Endothelial cell of umbilical vein (primary cell): ENCODE measurements at regions not wholly inside any gene's neighbourhood (a gene's known extent, or its start where the extent isn't known, plus 50 kb on each side); places are given as distances from the start of the nearest gene placed in this dataset.

ENCODE experiments used
- BruUV-seq: library from RNA; stranded (reverse); fragments of 400-500 nt; replicated peaks from 2 replicates; lab custom pipeline; 2021; lab: Mats Ljungman, UMichigan
- CTCF ChIA-PET: fragments of 300-600, 350-600 bp; sonication (Branson Sonifier 250); formaldehyde crosslinking; loops from one replicate; lab custom pipeline; 2021; ENCODE audit warnings: antibody characterized with exemption, inconsistent platforms; lab: Charles Lee
- POLR2A ChIA-PET: fragments of 300-600, 350-600 bp; sonication (Branson Sonifier 250); formaldehyde crosslinking; loops from one replicate; lab custom pipeline; 2021; ENCODE audit warnings: antibody characterized with exemption, inconsistent platforms; lab: Charles Lee
- DNase-seq: peaks from one replicate; pipeline ENCODE4 v3.0.0-alpha.2; 2011; ENCODE audit warnings: low read depth, low spot score
- FAIRE-seq: peaks from 2 replicates; lab custom pipeline; 2011; peaks lifted over from hg19 to GRCh38; lab: Jason Lieb, UNC
- H2AFZ ChIP-seq: 2 replicates; pipeline ENCODE4 v1.6.0; 2012; ENCODE audit warnings: low read depth, low read length, control low read depth, inconsistent platforms
- H3K27ac ChIP-seq: 2 replicates; pipeline ENCODE4 v1.5.1; 2011; ENCODE audit warnings: low read depth, mild to moderate bottlenecking, control low read depth, low read length, moderate library complexity; ENCODE audit not compliant: insufficient read depth
- H3K27me3 ChIP-seq, 2 experiments: 2 replicates each; pipeline versions ENCODE4 v1.6.0 to v1.6.1; 2011; ENCODE audit warnings: low read length in 2 of 2, mixed read lengths in 1 of 2; ENCODE audit not compliant: control insufficient read depth in 2 of 2, insufficient read depth in 2 of 2
- H3K36me3 ChIP-seq, 2 experiments: 2 replicates in 1 of 2; 3 replicates in 1 of 2; pipeline ENCODE4 v1.5.1; 2011; ENCODE audit warnings: low read length in 2 of 2, mild to moderate bottlenecking in 1 of 2, moderate library complexity in 1 of 2; ENCODE audit not compliant: control insufficient read depth in 2 of 2, insufficient read depth in 2 of 2; ENCODE audit errors: extremely low read depth in 1 of 2
- H3K4me1 ChIP-seq: 3 replicates; pipeline ENCODE4 v1.5.1; 2011; ENCODE audit warnings: mild to moderate bottlenecking, low read length; ENCODE audit not compliant: control insufficient read depth, insufficient read depth; ENCODE audit errors: extremely low read depth
- H3K4me2 ChIP-seq: 2 replicates; pipeline ENCODE4 v1.6.1; 2011; ENCODE audit warnings: low read length, control low read depth, mixed read lengths; ENCODE audit not compliant: insufficient read depth
- H3K4me3 ChIP-seq, 3 experiments: fragments of 200-600 bp in 1 of 3; sonication (generic), shearing (Covaris generic) in 1 of 3; replicated peaks in 1 of 3; 2 replicates each; pipeline ENCODE4 v1.5.1; 2011 to 2016; ENCODE audit warnings: control low read depth in 3 of 3, low read length in 3 of 3, mild to moderate bottlenecking in 2 of 3, inconsistent platforms in 1 of 3, low read depth in 1 of 3, moderate library complexity in 1 of 3; ENCODE audit not compliant: insufficient read depth in 1 of 3
- H3K79me2 ChIP-seq: 2 replicates; pipeline ENCODE4 v1.6.0; 2012; ENCODE audit warnings: low read length, inconsistent platforms; ENCODE audit not compliant: control insufficient read depth, insufficient read depth
- H3K9ac ChIP-seq: replicated peaks from 2 replicates; pipeline ENCODE3; 2011; ENCODE audit warnings: low read length, control low read depth; ENCODE audit not compliant: insufficient read depth; ENCODE audit errors: extremely low read depth
- H3K9me1 ChIP-seq: replicated peaks from 3 replicates; pipeline ENCODE4 v1.6.0; 2011; ENCODE audit warnings: mild to moderate bottlenecking, low read length; ENCODE audit not compliant: control insufficient read depth, insufficient read depth; ENCODE audit errors: extremely low read depth
- H3K9me3 ChIP-seq: replicated peaks from 2 replicates; pipeline ENCODE4 v1.5.1; 2012; ENCODE audit warnings: low read length, inconsistent platforms; ENCODE audit not compliant: control insufficient read depth, insufficient read depth
- H4K20me1 ChIP-seq: replicated peaks from 2 replicates; pipeline ENCODE3; 2011; ENCODE audit warnings: mild to moderate bottlenecking, low read length; ENCODE audit not compliant: control insufficient read depth, insufficient read depth; ENCODE audit errors: extremely low read depth
- CTCF ChIP-seq, 2 donors: IDR thresholded peaks; 1 replicate in 1 of 2; 2 replicates in 1 of 2; pipeline ENCODE4 v1.5.1; 2011; ENCODE audit warnings: low read length in 2 of 2, mild to moderate bottlenecking in 2 of 2, moderate library complexity in 2 of 2, control low read depth in 1 of 2, inconsistent platforms in 1 of 2, low read depth in 1 of 2; ENCODE audit not compliant: insufficient read depth in 1 of 2; ENCODE audit errors: extremely low read depth in 1 of 2
- EZH2 ChIP-seq: IDR thresholded peaks from 2 replicates; pipeline ENCODE4 v1.6.1; 2012; ENCODE audit warnings: borderline replicate concordance, low read depth, mild to moderate bottlenecking, moderate library complexity, low read length, inconsistent platforms; ENCODE audit not compliant: severe bottlenecking
- FOS ChIP-seq: IDR thresholded peaks from 2 replicates; pipeline ENCODE4 v1.6.1; 2011; ENCODE audit warnings: mild to moderate bottlenecking, low read length, moderate library complexity, borderline replicate concordance; ENCODE audit not compliant: insufficient read depth
- GATA2 ChIP-seq: IDR thresholded peaks from 2 replicates; pipeline ENCODE4 v1.7.0; 2011; ENCODE audit warnings: low read depth, mild to moderate bottlenecking, moderate library complexity, mixed read lengths, low read length; ENCODE audit not compliant: insufficient read length, insufficient read depth
- JUN ChIP-seq: IDR thresholded peaks from 2 replicates; pipeline ENCODE4 v1.6.1; 2011; ENCODE audit warnings: borderline replicate concordance, low read depth; ENCODE audit not compliant: insufficient read length, insufficient read depth
- MAX ChIP-seq: IDR thresholded peaks from 2 replicates; pipeline ENCODE4 v1.6.1; 2011; ENCODE audit not compliant: insufficient read depth, insufficient read length
- MYC ChIP-seq: IDR thresholded peaks from one replicate; pipeline ENCODE4 v1.6.1; 2011; ENCODE audit warnings: mild to moderate bottlenecking, low read depth, low read length
- POLR2A ChIP-seq: IDR thresholded peaks from 2 replicates; pipeline ENCODE4 v1.6.1; 2012; ENCODE audit warnings: low read depth, mild to moderate bottlenecking, control low read depth, low read length
- POLR2AphosphoS5 ChIP-seq: IDR thresholded peaks from 2 replicates; pipeline ENCODE4 v1.6.1; 2012; ENCODE audit warnings: low read depth, mild to moderate bottlenecking, control low read depth, low read length, moderate library complexity; ENCODE audit not compliant: insufficient read depth
- dilution Hi-C: fragments of 300-500 bp; cut with MboI; formaldehyde crosslinking; loops from one replicate; pipeline ENCODE4 v1.15.0; 2019; ENCODE audit warnings: low sequenced_read_pairs; ENCODE audit not compliant: extremely low pct_ligation_motif_present
- intact Hi-C: fragments of 100-400 bp; cut with micrococcal nuclease; formaldehyde crosslinking; loops from one replicate; pipeline ENCODE4 v1.10.0; 2022

GRCh38 chr18:30486856-30487255 lies 555.7 kb downstream of the DSC3 start:
- no peak overlapping the region for H3K4me3 ChIP-seq
- POLR2A ChIA-PET: no interaction called here
- no peaks in the 10 kb centered on the region for H3K27me3 ChIP-seq
- no peak overlapping the region for H3K9ac ChIP-seq
- TF ChIP-seq CTCF (IDR thresholded peaks at IDR 0.05; ENCODE audit: extremely low read depth in 1 of 2, insufficient read depth in 1 of 2, low read depth in 1 of 2, low read length in 2 of 2): no peak
- no peak for TF ChIP-seq MYC
- no peak for TF ChIP-seq EZH2
- TF ChIP-seq MAX: no peak
- no peak for TF ChIP-seq GATA2
- TF ChIP-seq FOS: no peak
- no peak for TF ChIP-seq JUN
- TF ChIP-seq POLR2AphosphoS5: no peak
- no peak for TF ChIP-seq POLR2A
- no peak overlapping the region for H3K4me2 ChIP-seq
- DNase-seq (no peak), FAIRE-seq (no peak)
- no peaks in the 10 kb centered on the region for H3K4me1 ChIP-seq
- no peaks in the 10 kb centered on the region for H3K9me1 ChIP-seq
- no TSS peak for BruUV-seq
- dilution Hi-C loops: no loop called here
- H2AFZ ChIP-seq: no peak overlapping the region
- no peaks in the 10 kb centered on the region for H3K9me3 ChIP-seq
- H3K79me2 ChIP-seq: no peaks in the 10 kb centered on the region
- H3K36me3 ChIP-seq: no peaks in the 10 kb centered on the region
- CTCF ChIA-PET: no interaction called here
- H4K20me1 ChIP-seq: no peaks in the 10 kb centered on the region
- no peak overlapping the region for H3K27ac ChIP-seq
- intact Hi-C loops: no loop called here
